ENCODE measurements at regions not wholly inside any gene's neighbourhood (a gene's known extent, or its start where the extent isn't known, plus 50 kb on each side); places are given as distances from the start of the nearest gene placed in this dataset.

DNA sequence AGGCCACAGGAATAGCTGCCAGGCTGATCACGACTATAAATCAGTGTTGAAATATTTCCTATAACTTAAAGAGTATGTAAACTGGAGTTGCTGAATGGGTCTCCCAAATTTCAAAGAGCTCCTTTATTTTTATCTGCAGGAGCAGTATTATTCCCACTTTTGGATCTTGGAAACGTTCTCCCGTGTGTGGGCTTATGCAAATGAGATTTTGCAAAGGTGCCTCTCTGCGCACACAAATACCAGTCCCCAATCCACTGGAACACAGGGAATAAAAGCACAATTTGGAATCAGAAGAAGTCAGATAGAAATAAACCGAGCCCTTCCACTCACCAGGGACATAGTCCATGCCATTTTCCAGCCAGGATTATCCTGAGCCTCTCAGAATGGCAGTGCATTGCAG, 350.2 kb upstream of the CELF2 start:
- TF ChIP-seq, protein P1, sequence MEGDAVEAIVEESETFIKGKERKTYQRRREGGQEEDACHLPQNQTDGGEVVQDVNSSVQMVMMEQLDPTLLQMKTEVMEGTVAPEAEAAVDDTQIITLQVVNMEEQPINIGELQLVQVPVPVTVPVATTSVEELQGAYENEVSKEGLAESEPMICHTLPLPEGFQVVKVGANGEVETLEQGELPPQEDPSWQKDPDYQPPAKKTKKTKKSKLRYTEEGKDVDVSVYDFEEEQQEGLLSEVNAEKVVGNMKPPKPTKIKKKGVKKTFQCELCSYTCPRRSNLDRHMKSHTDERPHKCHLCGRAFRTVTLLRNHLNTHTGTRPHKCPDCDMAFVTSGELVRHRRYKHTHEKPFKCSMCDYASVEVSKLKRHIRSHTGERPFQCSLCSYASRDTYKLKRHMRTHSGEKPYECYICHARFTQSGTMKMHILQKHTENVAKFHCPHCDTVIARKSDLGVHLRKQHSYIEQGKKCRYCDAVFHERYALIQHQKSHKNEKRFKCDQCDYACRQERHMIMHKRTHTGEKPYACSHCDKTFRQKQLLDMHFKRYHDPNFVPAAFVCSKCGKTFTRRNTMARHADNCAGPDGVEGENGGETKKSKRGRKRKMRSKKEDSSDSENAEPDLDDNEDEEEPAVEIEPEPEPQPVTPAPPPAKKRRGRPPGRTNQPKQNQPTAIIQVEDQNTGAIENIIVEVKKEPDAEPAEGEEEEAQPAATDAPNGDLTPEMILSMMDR (IDR thresholded peaks at IDR 0.05; ENCODE audit: insufficient read depth, low read length), result no peak
- TF ChIP-seq, protein P2, sequence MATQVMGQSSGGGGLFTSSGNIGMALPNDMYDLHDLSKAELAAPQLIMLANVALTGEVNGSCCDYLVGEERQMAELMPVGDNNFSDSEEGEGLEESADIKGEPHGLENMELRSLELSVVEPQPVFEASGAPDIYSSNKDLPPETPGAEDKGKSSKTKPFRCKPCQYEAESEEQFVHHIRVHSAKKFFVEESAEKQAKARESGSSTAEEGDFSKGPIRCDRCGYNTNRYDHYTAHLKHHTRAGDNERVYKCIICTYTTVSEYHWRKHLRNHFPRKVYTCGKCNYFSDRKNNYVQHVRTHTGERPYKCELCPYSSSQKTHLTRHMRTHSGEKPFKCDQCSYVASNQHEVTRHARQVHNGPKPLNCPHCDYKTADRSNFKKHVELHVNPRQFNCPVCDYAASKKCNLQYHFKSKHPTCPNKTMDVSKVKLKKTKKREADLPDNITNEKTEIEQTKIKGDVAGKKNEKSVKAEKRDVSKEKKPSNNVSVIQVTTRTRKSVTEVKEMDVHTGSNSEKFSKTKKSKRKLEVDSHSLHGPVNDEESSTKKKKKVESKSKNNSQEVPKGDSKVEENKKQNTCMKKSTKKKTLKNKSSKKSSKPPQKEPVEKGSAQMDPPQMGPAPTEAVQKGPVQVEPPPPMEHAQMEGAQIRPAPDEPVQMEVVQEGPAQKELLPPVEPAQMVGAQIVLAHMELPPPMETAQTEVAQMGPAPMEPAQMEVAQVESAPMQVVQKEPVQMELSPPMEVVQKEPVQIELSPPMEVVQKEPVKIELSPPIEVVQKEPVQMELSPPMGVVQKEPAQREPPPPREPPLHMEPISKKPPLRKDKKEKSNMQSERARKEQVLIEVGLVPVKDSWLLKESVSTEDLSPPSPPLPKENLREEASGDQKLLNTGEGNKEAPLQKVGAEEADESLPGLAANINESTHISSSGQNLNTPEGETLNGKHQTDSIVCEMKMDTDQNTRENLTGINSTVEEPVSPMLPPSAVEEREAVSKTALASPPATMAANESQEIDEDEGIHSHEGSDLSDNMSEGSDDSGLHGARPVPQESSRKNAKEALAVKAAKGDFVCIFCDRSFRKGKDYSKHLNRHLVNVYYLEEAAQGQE (IDR thresholded peaks at IDR 0.05; ENCODE audit: insufficient replicate concordance, low read depth), result no peak

All from HL-60 (cell line).